ENCODE measurements at regions not wholly inside any gene's neighbourhood (a gene's known extent, or its start where the extent isn't known, plus 50 kb on each side); places are given as distances from the start of the nearest gene placed in this dataset.
A peak's percentile ranks its signal among the peaks of the same experiment; 100 is the strongest.
"Not testable (repeated sequence)": the region's sequence is repeated elsewhere in the genome, so short reads cannot be mapped to it uniquely, and the experiment has no call there.

DNA sequence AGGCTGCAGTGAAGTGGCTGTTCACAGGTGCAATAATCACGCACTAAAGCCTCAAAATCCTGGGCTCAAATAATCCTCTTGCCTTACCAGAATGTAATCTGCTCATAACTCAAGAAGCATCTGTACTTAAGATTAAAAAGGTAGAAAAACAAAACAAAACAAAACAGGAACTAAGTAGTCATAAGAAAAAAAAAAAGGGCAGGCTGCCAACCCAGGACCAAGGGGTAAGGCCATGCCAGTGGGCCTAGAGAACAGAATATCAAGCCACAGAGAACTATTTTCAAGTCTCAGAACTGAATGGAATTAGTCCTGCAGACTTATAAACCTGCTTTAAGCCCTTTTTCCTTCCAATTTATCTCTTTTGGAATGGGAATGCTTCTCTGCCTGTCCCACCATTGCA, 64.8 kb upstream of the TBC1D3K start:
- DNase-seq: no peak

DNA sequence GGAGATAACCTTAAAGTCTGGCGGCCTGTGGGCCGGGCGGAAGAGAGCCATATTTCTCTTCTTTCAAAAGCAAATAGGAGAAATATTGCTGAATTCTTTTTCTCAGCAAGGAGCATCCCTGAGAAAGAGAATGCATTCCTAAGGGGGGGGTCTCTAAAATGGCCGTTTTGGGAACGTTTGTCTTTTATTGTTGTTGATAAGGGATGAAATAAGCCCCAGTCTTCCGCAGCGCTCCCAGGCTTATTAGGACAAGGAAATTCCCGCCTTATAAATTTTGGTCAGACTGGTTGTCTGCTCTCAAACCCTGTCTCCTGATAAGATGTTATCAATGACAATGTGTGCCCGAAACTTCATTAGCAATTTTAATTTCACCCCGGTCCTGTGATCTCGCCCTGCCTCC, 65.8 kb upstream of the TBC1D3K start:
- DNase-seq: not testable (repeated sequence)

DNA sequence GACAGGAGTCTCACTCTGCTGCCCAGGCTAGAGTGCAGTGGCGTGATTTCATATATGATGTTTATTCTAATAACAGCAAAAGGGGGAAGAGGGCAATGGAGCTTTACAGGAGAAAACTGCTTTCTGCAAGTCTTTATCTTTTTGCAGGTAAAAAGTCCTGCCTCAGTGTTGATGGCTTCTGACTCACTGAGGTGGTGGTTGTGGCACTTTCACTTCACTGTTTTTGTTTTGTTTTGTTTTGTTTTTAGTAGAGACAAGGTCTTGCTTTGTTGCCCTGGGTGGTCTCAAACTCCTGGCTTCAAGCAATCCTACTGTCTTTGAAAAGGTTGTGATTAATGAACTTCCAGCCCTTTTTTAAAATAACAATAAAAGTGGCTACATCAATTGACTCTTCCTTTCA, 68.0 kb upstream of the TBC1D3K start:
- no peak for DNase-seq

DNA sequence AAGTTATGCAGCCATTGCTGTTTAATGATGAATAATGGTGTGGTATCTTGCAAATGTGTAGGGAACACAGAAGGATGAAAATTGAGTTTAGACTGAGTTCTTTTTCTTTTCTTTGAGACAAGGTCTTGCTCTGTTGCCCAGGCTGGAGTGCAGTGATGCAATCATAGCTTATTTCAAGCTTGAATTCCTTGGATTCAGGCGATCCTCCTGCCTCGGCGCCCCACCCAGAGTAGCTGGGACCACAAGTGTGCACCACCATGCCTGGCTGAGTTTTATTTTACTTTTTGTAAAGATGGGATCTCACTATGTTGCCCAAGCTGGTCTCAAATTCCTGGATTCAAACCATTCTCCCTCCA, 74.6 kb upstream of the TBC1D3K start:
- DNase-seq: no peak

DNA sequence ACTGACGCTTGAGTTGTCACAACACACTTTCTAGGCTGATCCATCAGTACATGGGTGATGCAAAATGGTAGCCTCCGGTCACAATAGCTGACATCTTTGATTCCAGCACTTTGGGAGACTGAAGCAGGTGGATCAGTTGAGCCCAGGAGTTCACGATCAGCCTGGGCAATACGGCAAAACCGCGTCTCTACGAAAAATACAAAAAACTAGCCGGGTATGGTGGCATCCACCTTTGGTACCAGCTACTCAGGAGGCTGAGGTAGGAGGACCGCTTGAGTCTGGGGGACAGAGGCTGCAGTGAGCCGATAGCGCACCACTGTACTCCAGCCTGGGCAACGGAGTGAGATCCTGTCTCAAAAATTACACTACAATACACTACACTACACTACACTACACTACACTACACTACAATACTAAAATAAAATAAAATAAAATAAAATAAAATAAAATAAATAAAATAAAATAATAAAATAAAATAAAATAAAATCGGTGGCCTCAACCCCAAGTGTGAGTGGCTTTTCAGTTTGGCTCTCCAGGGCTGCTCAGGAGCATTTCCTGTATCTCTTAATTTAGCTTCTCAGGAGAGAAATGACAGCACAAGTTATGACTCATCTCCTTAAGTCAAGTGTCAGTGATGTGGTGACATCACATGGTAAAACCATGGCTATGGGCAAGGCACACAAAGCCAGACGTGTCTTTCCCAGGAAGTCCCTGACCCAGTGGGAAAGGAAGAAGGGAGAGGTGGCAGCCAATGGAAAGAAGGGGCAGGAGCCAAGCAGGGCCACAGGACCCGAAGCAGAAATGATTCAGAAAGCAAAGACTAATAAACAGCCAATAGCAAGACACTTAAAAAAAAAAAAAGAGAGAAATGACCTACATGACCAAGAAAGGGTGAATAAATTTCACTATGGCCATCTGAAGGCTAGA, 75.3 kb upstream of the TBC1D3K start:
- no peak for DNase-seq

DNA sequence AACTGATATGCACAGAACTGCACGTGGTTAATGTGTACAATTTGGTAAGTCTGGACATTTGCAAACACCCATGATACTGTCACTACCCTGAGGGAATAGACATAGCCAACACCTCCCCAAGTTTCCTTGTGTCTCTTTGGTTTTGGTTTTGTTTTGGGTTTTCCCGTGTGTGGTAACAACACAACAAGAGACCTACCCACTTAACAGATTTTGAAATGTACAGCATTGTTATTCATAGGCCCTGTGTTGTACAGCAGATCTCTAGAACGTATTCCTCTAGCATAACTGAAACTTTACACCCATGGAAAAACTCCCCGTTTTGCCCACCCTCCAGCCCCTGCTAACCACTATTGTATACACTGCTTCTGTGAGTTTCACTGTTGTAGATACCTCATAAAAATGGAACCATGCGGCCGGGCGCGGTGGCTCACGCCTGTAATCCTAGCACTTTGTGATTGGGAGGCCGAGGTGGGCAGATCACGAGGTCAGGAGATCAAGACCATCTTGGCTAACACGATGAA, 76.3 kb upstream of the TBC1D3K start:
- no peak for DNase-seq

DNA sequence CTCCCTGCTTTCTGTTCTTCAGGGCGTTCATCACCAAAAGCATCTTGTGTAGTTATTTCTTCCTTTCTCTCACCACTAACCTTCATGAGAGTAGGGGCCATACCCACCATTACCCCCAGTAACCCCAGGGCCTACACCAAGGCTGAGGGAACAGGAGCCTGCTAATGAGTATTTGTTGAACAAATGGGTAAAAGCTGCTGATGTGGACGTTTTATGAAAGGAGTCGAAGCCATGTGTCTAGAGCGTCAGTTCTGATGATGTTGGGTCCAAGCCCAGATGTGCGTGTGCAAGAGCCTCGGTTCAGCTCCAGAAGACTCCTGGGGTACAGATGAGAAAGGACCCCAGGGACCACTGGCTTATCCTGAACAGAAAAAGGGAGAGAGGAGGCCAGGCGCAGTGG, 77.1 kb upstream of the TBC1D3K start:
- no peak for DNase-seq

DNA sequence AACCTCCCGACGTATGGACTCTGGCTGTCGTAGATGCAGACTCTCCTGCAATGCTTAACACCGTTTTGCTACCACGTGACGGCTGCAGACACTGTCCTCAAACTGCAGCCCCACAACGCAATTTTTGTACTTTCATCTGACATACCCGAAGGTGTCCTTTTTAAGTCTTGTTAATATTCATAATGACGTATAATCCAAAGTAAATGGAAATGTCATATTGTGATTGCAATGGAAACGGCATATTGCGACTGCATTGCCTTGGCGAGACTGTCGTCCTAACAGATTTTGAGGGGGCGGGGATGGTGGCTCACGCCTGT, 79.3 kb upstream of the TBC1D3K start:
- no peak for DNase-seq

DNA sequence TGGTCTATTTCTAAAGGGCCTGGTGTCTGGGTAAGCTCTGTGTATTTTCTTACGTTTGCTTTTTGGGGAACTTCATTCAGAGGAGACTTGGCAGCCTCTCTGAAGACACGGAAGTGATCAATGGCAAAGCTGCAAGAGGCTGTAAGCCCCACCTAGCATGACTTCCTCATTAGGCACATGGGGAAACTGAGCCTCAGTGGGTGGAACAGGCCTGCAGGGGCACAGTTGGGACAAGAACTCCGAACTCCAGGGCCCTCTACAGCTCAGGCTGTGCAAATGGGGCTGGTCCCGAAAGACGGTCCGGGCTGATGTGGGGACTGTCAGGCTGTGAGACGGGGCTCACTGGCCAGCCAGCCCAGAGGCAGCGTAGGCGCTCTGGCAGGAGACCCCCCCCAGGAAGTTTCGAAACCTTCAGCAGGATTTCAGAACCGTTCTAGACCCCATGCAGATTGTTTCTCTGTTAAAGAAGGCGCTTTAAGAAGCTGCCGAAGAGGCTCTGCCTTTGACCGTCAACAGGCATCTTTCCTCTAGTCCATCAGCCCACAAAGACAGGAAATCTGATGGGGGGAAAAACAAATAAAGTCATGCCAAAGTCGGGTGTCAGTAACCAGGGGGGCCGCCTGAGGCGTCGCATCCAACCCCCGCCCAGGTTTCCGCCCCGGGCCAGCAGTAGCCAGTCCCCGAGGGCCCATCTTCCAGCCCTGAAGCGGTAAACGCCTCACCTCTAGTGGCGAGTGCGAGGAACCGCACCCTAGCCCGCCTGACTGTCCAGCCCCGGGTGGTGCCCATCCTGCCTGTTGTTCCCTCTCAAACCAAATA, 79.8 kb upstream of the TBC1D3K start:
- peak; percentile 19 for DNase-seq

DNA sequence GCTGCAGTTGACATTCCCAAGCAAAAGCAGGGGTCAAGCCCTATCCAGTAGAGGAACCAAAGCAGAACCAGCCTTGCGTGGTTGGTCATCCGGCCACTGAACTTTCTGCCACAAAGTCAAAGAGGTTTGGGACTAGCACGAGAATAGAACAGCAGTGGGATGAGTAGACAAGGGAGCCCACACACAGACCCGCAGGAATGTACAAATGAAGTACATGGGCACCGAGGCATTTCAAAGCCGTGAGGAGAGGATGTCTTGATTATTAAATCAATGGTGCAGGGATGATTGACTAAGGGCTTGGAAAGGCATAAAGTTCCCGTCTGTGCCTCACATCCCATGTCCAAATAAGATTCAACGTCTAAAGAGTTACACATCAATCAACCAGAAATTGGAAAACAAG, 81.8 kb upstream of the TBC1D3K start:
- DNase-seq: no peak

DNA sequence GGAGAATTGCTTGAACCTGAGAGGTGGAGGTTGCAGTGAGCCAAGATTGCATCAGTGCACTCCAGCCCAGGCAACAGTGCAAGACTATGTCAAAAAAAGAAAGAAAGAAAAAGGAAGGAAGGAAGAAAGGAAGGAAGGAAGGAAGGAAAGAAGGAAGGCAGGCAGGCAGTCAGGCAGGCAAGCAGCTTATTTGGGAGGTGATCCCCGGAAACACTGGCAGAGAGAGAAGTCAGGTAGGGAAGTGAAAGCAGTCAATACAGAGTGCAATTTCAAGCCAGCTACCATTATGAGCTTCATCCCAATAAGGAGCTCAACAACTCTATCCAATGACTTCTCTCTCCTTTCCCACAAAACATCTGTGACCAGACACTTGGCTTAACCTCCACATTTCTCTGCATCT, 83.0 kb upstream of the TBC1D3K start:
- no peak for DNase-seq

DNA sequence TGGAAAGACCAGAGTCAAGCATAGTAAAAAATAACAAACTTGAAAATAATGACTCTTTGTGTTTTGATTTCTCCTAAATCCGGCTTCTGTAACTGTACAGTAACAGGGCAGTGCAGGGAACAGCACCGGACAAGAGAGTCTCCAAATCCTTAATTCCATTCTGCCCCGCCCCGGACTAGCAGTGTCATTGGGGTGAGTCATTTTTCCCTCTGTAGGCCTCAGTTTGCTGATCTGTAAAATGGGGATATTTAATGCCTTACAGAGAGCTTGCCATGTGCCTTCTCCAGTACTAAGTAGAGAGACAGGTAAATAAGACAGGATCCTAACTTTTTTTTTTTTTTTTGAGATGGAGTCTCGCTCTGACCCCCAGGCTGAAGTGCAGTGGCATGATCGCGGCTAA, 83.6 kb upstream of the TBC1D3K start:
- DNase-seq: no peak

DNA sequence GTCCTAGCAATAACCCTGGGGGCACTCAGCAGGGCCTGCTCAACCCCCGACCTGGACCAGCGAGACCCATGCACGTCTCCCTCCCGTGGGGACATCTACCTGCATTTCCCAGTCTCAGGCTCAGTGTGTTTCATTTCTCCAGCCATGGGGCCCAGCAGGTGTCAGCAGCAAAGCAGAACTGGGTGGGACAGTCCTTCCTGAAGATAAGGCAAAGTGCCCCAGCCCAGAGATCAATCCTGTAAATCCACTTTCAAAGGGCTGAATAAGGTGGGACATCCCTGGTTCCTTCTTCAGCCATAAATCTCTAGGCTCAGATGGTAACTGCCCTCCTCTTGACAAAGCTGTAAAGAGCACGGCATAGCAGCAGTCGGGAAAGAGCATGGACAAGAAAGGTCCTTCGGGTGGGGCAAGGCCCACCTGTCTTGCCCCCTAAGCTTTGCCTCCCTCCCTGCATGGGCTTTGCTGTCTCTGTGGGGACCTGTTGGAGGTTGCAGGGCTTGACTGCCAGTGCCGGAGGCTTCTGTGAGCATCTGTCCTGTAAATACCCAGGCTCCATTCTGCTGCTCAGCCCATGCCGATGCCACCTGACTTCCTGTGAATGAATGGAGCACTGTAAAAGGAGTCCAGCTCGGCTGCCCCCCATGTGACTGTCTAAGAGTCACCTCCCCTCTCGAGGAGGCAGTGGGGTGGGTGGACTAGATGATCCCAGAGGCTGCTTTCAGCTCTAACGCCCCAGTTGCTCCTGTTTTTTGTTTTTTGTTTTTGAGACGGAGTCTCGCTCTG, 84.8 kb upstream of the TBC1D3K start:
- no peak for DNase-seq

DNA sequence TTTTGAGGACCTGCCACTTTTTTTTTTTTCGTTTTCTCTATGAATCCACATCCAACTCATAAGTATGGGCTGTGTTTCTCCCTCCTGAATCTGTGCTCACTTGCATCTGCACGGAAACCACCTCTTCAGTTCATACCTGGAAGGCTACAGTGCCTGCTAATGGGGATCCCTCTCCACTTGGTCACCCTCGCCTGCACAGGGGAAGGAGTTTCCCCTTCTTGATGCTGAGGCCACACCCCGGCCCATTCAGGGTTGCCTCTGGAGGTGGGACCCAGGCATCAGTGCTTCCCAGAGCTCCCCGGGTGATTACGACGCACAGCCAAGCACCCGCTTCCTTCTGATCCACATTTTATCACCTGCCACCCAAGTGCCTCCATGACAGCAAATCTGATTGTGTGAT, 85.9 kb upstream of the TBC1D3K start:
- no peak for DNase-seq

DNA sequence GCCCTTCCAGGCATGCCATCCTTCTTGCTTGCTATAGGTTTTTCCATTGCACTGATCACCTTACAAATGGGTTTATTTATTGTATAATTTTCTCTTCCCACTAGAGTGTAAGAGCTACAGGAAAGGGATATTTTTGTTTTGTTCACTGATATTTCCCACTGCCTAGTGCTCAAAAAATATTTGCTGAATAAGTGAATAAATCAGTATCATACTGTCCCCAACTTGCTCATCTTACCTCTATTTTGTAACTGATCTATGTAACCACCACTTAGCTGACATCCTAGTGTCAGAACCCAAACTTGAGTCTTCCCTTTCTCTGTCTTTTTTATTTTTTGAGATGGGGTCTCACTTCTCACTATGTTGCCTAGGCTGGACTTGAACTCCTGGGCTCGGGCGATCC, 87.6 kb upstream of the TBC1D3K start:
- DNase-seq: no peak

DNA sequence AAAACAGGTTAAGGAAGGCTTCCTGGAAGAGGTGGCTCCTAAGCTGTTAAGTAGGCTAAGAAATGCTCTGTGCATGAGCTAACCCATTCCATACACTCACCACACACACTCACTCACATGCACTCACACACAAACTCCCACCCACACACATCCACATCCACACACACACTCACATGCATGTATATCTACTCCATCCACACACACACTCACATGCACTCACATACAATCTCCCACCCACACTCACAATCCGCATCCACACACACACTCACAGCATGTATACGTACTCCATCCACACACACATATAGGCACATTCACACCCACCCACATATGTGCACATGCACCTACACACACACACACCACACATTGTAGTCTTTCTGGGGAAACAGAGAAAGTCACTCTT, 89.3 kb upstream of the HNF1B start:
- DNase-seq: no peak

DNA sequence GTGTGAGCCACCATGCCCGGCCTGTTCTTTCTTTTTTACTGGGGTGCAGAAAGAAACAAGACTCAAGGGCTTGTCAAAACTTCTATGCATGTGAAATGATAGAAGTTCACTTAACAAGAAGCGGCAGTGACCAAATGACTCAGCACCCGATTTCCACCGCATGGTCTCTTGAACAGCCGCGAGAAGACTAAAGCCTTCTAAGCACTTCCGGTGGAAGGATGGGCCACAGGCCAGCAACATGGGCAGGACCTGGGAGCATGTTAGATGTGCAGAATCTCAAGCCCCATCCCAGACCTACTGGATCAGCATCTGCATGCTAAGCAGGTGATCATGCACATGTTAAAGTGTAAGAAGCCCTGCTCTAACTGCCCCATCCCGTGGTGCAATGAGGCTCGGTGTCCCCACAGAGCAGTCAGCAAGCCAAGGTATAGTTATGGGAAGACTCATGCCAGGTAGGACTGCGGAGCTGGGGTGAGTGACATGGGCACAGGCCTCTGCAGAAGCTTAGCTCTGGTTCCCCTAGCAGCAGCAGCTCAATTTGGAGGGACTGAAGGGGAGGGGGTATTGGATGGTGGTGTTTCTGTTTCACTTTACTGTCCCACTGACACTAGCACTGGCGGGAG, 88.5 kb upstream of the HNF1B start:
- DNase-seq: no peak

DNA sequence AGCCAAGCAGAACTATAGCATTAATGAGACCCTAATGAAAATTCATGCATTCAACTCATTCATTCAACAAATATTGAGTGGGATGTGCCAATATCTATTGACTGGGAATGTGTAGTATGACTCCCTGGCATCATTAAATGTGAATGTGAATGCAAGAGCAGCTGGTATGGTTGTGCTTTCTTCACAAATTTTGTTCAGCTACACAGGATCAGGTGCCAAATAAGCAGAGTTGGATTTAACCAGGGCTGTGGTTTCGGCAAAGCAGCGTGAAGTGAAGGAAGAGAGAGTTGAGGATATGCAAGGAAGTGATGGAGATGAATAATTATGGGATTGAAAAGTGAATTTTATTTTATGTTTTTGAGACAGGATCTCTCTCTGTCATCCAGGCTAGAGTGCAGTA, 87.1 kb upstream of the HNF1B start:
- no peak for DNase-seq

DNA sequence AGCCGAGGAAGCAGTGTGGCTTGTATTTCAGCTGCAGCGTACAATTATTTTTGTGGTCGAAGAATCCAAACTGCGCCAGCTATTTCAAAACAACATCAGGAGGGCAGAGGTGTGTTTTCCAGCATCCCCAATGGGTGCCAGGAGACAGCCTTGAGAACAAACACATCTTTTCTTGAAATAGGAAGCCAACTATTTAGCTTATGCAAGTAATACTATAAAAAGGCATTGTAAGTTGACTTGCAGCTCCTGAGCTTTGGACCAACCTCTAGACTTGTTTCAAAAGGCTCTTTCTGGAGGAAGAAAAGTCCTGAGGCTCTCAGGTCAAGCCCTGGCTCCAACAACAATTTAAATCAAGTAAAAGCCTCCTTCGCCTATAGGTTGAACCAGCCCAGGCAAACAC, 86.6 kb upstream of the HNF1B start:
- no peak for DNase-seq

DNA sequence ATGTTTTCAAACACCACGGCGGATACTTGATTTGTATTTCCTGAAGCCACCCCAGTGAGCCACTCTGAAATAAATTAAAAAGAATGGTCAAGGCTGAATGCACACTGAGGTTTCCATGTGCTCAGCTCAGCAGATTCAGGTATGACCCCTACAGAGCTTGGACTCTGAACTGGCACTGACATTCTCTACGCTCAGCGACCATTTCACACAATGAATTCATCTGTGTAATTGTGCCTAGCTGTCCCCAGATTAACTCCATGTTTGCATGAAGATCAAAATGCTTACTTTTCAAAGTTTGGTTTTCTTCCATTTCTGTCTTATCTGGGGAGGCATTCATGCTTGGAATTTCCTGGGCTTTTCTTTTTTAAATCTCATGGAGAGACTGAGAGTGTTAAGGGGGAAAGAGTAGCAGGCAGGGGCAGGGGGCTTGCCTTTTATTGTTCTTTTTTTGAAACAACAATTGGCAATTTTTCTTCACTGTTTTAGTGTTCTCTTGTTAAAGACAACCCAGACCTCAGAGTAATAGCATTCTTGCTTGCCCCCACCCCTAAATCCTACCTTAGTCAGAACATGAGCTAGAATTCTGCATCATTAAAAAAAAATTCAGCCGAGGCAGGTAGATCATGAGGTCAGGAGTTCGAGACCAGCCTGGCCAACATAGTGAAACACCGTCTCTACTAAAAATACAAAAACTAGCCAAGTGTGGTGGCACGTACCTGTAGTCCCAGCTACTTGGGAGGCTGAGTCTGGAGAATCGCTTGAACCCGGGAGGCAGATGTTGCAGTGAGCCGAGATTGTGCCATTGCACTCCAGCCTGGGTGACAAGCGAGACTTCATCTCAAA, 85.5 kb upstream of the HNF1B start:
- no peak for DNase-seq

DNA sequence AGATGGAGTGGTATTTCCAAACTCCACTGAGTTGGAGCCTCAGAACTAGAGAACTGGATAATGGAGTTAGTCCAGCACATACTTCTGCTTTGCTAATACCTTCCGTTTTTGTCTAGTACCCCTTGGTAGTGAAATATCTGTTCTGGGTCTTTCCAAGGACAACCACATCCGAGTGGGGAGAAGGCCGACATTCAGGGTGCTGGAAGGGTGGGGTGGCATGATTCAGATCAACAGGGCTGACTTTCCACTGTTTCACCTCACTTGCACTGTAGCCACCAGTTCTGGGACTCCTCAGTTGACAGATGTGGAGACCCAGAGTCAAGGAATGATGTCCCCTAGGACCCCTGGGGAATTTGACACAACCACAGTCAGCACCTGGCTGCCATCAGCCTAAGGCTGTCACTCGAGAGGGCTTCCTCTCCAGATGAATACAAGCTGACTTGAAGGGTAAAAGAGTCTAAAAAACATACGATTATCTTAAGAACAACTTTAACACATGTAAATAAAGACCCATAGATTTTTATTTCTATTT, 84.8 kb upstream of the HNF1B start:
- DNase-seq: no peak

DNA sequence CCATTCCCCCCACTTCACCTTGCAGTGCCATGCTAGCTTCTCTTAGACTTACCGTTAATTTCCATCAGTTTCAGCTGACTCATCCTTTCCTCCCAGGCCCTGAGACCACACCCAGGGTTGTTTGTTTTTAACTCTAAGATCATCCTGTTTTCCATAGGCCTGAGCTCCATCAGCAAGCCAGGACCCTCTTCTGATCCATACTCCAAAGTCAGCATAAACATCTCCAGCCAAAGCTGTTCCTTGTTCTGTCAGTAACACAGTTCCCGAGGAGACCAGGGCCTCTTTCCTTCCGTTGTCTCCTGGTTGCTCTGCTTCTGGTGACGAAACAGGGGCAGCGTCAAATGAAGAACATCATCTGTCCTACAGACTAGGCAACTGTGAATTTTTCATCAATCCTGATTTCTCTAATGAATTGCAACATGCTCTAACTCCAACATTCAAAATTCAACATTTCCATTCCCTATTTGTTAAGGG, 83.8 kb upstream of the HNF1B start:
- no peak for DNase-seq

Measured in activated CD4-positive, alpha-beta T cell treated with anti-CD3 and anti-CD28 coated beads for 1 hour (primary cell).